Endothelial cell of umbilical vein (primary cell): ENCODE measurements at regions not wholly inside any gene's neighbourhood (a gene's known extent, or its start where the extent isn't known, plus 50 kb on each side); places are given as distances from the start of the nearest gene placed in this dataset.

Source experiments
- BruUV-seq: library from RNA; stranded (reverse); fragments of 400-500 nt; replicated peaks from 2 replicates; lab custom pipeline; 2021; lab: Mats Ljungman, UMichigan
- CTCF ChIA-PET: fragments of 300-600, 350-600 bp; sonication (Branson Sonifier 250); formaldehyde crosslinking; loops from one replicate; lab custom pipeline; 2021; ENCODE audit warnings: antibody characterized with exemption, inconsistent platforms; lab: Charles Lee
- POLR2A ChIA-PET: fragments of 300-600, 350-600 bp; sonication (Branson Sonifier 250); formaldehyde crosslinking; loops from one replicate; lab custom pipeline; 2021; ENCODE audit warnings: antibody characterized with exemption, inconsistent platforms; lab: Charles Lee
- DNase-seq: peaks from one replicate; pipeline ENCODE4 v3.0.0-alpha.2; 2011; ENCODE audit warnings: low read depth, low spot score
- FAIRE-seq: peaks from 2 replicates; lab custom pipeline; 2011; peaks lifted over from hg19 to GRCh38; lab: Jason Lieb, UNC
- H2AFZ ChIP-seq: 2 replicates; pipeline ENCODE4 v1.6.0; 2012; ENCODE audit warnings: low read depth, low read length, control low read depth, inconsistent platforms
- H3K27ac ChIP-seq: 2 replicates; pipeline ENCODE4 v1.5.1; 2011; ENCODE audit warnings: low read depth, mild to moderate bottlenecking, control low read depth, low read length, moderate library complexity; ENCODE audit not compliant: insufficient read depth
- H3K27me3 ChIP-seq, 2 experiments: 2 replicates each; pipeline versions ENCODE4 v1.6.0 to v1.6.1; 2011; ENCODE audit warnings: low read length in 2 of 2, mixed read lengths in 1 of 2; ENCODE audit not compliant: control insufficient read depth in 2 of 2, insufficient read depth in 2 of 2
- H3K36me3 ChIP-seq, 2 experiments: 2 replicates in 1 of 2; 3 replicates in 1 of 2; pipeline ENCODE4 v1.5.1; 2011; ENCODE audit warnings: low read length in 2 of 2, mild to moderate bottlenecking in 1 of 2, moderate library complexity in 1 of 2; ENCODE audit not compliant: control insufficient read depth in 2 of 2, insufficient read depth in 2 of 2; ENCODE audit errors: extremely low read depth in 1 of 2
- H3K4me1 ChIP-seq: 3 replicates; pipeline ENCODE4 v1.5.1; 2011; ENCODE audit warnings: mild to moderate bottlenecking, low read length; ENCODE audit not compliant: control insufficient read depth, insufficient read depth; ENCODE audit errors: extremely low read depth
- H3K4me2 ChIP-seq: 2 replicates; pipeline ENCODE4 v1.6.1; 2011; ENCODE audit warnings: low read length, control low read depth, mixed read lengths; ENCODE audit not compliant: insufficient read depth
- H3K4me3 ChIP-seq, 3 experiments: fragments of 200-600 bp in 1 of 3; sonication (generic), shearing (Covaris generic) in 1 of 3; replicated peaks in 1 of 3; 2 replicates each; pipeline ENCODE4 v1.5.1; 2011 to 2016; ENCODE audit warnings: control low read depth in 3 of 3, low read length in 3 of 3, mild to moderate bottlenecking in 2 of 3, inconsistent platforms in 1 of 3, low read depth in 1 of 3, moderate library complexity in 1 of 3; ENCODE audit not compliant: insufficient read depth in 1 of 3
- H3K79me2 ChIP-seq: 2 replicates; pipeline ENCODE4 v1.6.0; 2012; ENCODE audit warnings: low read length, inconsistent platforms; ENCODE audit not compliant: control insufficient read depth, insufficient read depth
- H3K9ac ChIP-seq: replicated peaks from 2 replicates; pipeline ENCODE3; 2011; ENCODE audit warnings: low read length, control low read depth; ENCODE audit not compliant: insufficient read depth; ENCODE audit errors: extremely low read depth
- H3K9me1 ChIP-seq: replicated peaks from 3 replicates; pipeline ENCODE4 v1.6.0; 2011; ENCODE audit warnings: mild to moderate bottlenecking, low read length; ENCODE audit not compliant: control insufficient read depth, insufficient read depth; ENCODE audit errors: extremely low read depth
- H3K9me3 ChIP-seq: replicated peaks from 2 replicates; pipeline ENCODE4 v1.5.1; 2012; ENCODE audit warnings: low read length, inconsistent platforms; ENCODE audit not compliant: control insufficient read depth, insufficient read depth
- H4K20me1 ChIP-seq: replicated peaks from 2 replicates; pipeline ENCODE3; 2011; ENCODE audit warnings: mild to moderate bottlenecking, low read length; ENCODE audit not compliant: control insufficient read depth, insufficient read depth; ENCODE audit errors: extremely low read depth
- CTCF ChIP-seq, 2 donors: IDR thresholded peaks; 1 replicate in 1 of 2; 2 replicates in 1 of 2; pipeline ENCODE4 v1.5.1; 2011; ENCODE audit warnings: low read length in 2 of 2, mild to moderate bottlenecking in 2 of 2, moderate library complexity in 2 of 2, control low read depth in 1 of 2, inconsistent platforms in 1 of 2, low read depth in 1 of 2; ENCODE audit not compliant: insufficient read depth in 1 of 2; ENCODE audit errors: extremely low read depth in 1 of 2
- EZH2 ChIP-seq: IDR thresholded peaks from 2 replicates; pipeline ENCODE4 v1.6.1; 2012; ENCODE audit warnings: borderline replicate concordance, low read depth, mild to moderate bottlenecking, moderate library complexity, low read length, inconsistent platforms; ENCODE audit not compliant: severe bottlenecking
- FOS ChIP-seq: IDR thresholded peaks from 2 replicates; pipeline ENCODE4 v1.6.1; 2011; ENCODE audit warnings: mild to moderate bottlenecking, low read length, moderate library complexity, borderline replicate concordance; ENCODE audit not compliant: insufficient read depth
- GATA2 ChIP-seq: IDR thresholded peaks from 2 replicates; pipeline ENCODE4 v1.7.0; 2011; ENCODE audit warnings: low read depth, mild to moderate bottlenecking, moderate library complexity, mixed read lengths, low read length; ENCODE audit not compliant: insufficient read length, insufficient read depth
- JUN ChIP-seq: IDR thresholded peaks from 2 replicates; pipeline ENCODE4 v1.6.1; 2011; ENCODE audit warnings: borderline replicate concordance, low read depth; ENCODE audit not compliant: insufficient read length, insufficient read depth
- MYC ChIP-seq: IDR thresholded peaks from one replicate; pipeline ENCODE4 v1.6.1; 2011; ENCODE audit warnings: mild to moderate bottlenecking, low read depth, low read length
- POLR2A ChIP-seq: IDR thresholded peaks from 2 replicates; pipeline ENCODE4 v1.6.1; 2012; ENCODE audit warnings: low read depth, mild to moderate bottlenecking, control low read depth, low read length
- POLR2AphosphoS5 ChIP-seq: IDR thresholded peaks from 2 replicates; pipeline ENCODE4 v1.6.1; 2012; ENCODE audit warnings: low read depth, mild to moderate bottlenecking, control low read depth, low read length, moderate library complexity; ENCODE audit not compliant: insufficient read depth
- dilution Hi-C: fragments of 300-500 bp; cut with MboI; formaldehyde crosslinking; loops from one replicate; pipeline ENCODE4 v1.15.0; 2019; ENCODE audit warnings: low sequenced_read_pairs; ENCODE audit not compliant: extremely low pct_ligation_motif_present
- intact Hi-C: fragments of 100-400 bp; cut with micrococcal nuclease; formaldehyde crosslinking; loops from one replicate; pipeline ENCODE4 v1.10.0; 2022
- TF ChIP-seq, protein P1 (sequence below): IDR thresholded peaks from 2 replicates; pipeline ENCODE4 v1.6.1; 2011; ENCODE audit not compliant: insufficient read depth, insufficient read length

DNA sequence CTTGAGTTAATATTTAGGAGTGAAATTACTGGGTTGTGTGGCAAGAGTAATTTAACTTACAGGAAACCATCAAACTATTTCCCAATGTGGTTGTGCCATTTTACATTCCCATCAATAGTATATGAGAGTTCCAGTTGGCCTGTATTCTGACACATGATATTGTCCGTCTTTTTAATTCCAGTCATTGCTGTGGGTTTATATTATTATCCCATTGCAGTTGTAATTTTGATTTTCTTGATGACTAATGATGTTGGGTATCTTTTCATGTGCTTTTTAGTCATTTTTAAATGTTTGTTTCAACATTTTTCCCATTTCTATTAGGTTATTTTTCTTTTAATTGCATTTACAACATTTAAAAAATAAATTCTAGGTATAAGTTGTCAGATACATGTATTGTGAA lies 614.0 kb downstream of the UTRN start:
- H3K4me1 ChIP-seq: peaks cover 17% of the 10 kb centered on the region
- H3K79me2 ChIP-seq: no peaks in the 10 kb centered on the region
- intact Hi-C loops (no loop called here), dilution Hi-C loops (no loop called here)
- H3K9me1 ChIP-seq: no peaks in the 10 kb centered on the region
- TF ChIP-seq POLR2AphosphoS5: no peak
- no peak for TF ChIP-seq EZH2
- TF ChIP-seq JUN: no peak
- no peak for TF ChIP-seq FOS
- DNase-seq (no peak), FAIRE-seq (no peak)
- POLR2A ChIA-PET: no interaction called here
- no peak overlapping the region for H3K4me2 ChIP-seq
- H3K4me3 ChIP-seq: no peak overlapping the region
- no peak overlapping the region for H3K27ac ChIP-seq
- H2AFZ ChIP-seq: no peak overlapping the region
- no TSS peak for BruUV-seq
- H3K36me3 ChIP-seq: no peaks in the 10 kb centered on the region
- H4K20me1 ChIP-seq: no peaks in the 10 kb centered on the region
- H3K9ac ChIP-seq: no peak overlapping the region
- CTCF ChIA-PET: no interaction called here
- H3K27me3 ChIP-seq: no peaks in the 10 kb centered on the region
- H3K9me3 ChIP-seq: no peaks in the 10 kb centered on the region

GRCh38 chr6:144901412-144901811 lies 616.3 kb downstream of the UTRN start:
- Histone ChIP-seq H3K4me2 (no peak overlapping the region), H3K4me1 (peaks cover 17% of the 10 kb centered on the region), H3K27me3 (no peaks in the 10 kb centered on the region), H3K9ac (no peak overlapping the region), H3K4me3 (no peak overlapping the region), H3K36me3 (no peaks in the 10 kb centered on the region), H3K9me3 (no peaks in the 10 kb centered on the region), H2AFZ (no peak overlapping the region), H3K79me2 (no peaks in the 10 kb centered on the region), H3K27ac (no peak overlapping the region), H4K20me1 (no peaks in the 10 kb centered on the region), H3K9me1 (no peaks in the 10 kb centered on the region)
- POLR2A ChIA-PET: no interaction called here
- FAIRE-seq (no peak), DNase-seq (no peak)
- CTCF ChIA-PET: no interaction called here
- no TSS peak for BruUV-seq
- intact Hi-C loops (no loop called here), dilution Hi-C loops (no loop called here)
- TF ChIP-seq, protein P1, sequence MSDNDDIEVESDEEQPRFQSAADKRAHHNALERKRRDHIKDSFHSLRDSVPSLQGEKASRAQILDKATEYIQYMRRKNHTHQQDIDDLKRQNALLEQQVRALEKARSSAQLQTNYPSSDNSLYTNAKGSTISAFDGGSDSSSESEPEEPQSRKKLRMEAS: no peak
- no peak for TF ChIP-seq CTCF (IDR thresholded peaks at IDR 0.05; ENCODE audit: extremely low read depth in 1 of 2, insufficient read depth in 1 of 2, low read depth in 1 of 2, low read length in 2 of 2)
- no peak for TF ChIP-seq GATA2
- TF ChIP-seq POLR2A: no peak
- TF ChIP-seq POLR2AphosphoS5: no peak
- TF ChIP-seq MYC: no peak
- TF ChIP-seq EZH2: no peak
- no peak for TF ChIP-seq JUN
